ENCODE measurements at regions not wholly inside any gene's neighbourhood (a gene's known extent, or its start where the extent isn't known, plus 50 kb on each side); places are given as distances from the start of the nearest gene placed in this dataset.

GRCh38 chr2:51232027-51232426 lies 200.1 kb upstream of the NRXN1 start:
- H3K27me3 ChIP-seq (ENCODE audit: control insufficient read depth, extremely low read depth, insufficient read depth, low read length), result no peaks in the 10 kb centered on the region
- no peaks in the 10 kb centered on the region for H3K4me1 ChIP-seq (ENCODE audit: control insufficient read depth, extremely low read depth, insufficient read depth, low read length)
- TF ChIP-seq CTCF (optimal IDR thresholded peaks at IDR 0.05 in 1 of 3, IDR thresholded peaks at IDR 0.05 in 1 of 3, conservative IDR thresholded peaks at IDR 0.05 in 1 of 3; ENCODE audit: extremely low read depth in 1 of 3, insufficient read depth in 2 of 3, low read length in 3 of 3), result no peak
- H2AFZ ChIP-seq (ENCODE audit: control insufficient read depth, low read length), result no peak overlapping the region
- H4K20me1 ChIP-seq (ENCODE audit: control insufficient read depth, extremely low read depth, insufficient read depth, low read length), result no peaks in the 10 kb centered on the region
- no peak overlapping the region for H3K4me3 ChIP-seq (ENCODE audit: control insufficient read depth in 2 of 3, extremely low read depth in 1 of 3, insufficient read depth in 2 of 3, low read depth in 1 of 3, low read length in 3 of 3)
- H3K27ac ChIP-seq (ENCODE audit: control insufficient read depth, insufficient read depth, low read length), result no peak overlapping the region
- no peaks in the 10 kb centered on the region for H3K9me1 ChIP-seq (ENCODE audit: control insufficient read depth, extremely low read depth, insufficient read depth, low read length)
- H3K36me3 ChIP-seq (ENCODE audit: control insufficient read depth in 2 of 2, extremely low read depth in 1 of 2, insufficient read depth in 2 of 2, low read length in 2 of 2), result no peaks in the 10 kb centered on the region
- FAIRE-seq (no peak), DNase-seq (ENCODE audit: low read depth, low spot score) (no peak)
- no peaks in the 10 kb centered on the region for H3K79me2 ChIP-seq (ENCODE audit: control insufficient read depth, insufficient read depth, low read length)
- H3K9ac ChIP-seq (ENCODE audit: control insufficient read depth, extremely low read depth, insufficient read depth, low read length), result no peak overlapping the region
- dilution Hi-C loops (cut with MboI; ENCODE audit: extremely low pct_ligation_motif_present, low sequenced_read_pairs), result no loop called here
- no peak overlapping the region for H3K4me2 ChIP-seq (ENCODE audit: control insufficient read depth, extremely low read depth, insufficient read depth, low read depth, low read length)
- H3K9me3 ChIP-seq (ENCODE audit: control insufficient read depth, low read depth, low read length), result no peaks in the 10 kb centered on the region

GRCh38 chr2:51231071-51231470 lies 199.1 kb upstream of the NRXN1 start:
- Histone ChIP-seq H3K4me1 (ENCODE audit: control insufficient read depth, extremely low read depth, insufficient read depth, low read length) (no peaks in the 10 kb centered on the region), H2AFZ (ENCODE audit: control insufficient read depth, low read length) (no peak overlapping the region), H3K4me3 (ENCODE audit: control insufficient read depth in 2 of 3, extremely low read depth in 1 of 3, insufficient read depth in 2 of 3, low read depth in 1 of 3, low read length in 3 of 3) (no peak overlapping the region), H3K9me3 (ENCODE audit: control insufficient read depth, low read depth, low read length) (no peaks in the 10 kb centered on the region), H3K36me3 (ENCODE audit: control insufficient read depth in 2 of 2, extremely low read depth in 1 of 2, insufficient read depth in 2 of 2, low read length in 2 of 2) (no peaks in the 10 kb centered on the region), H3K27me3 (ENCODE audit: control insufficient read depth, extremely low read depth, insufficient read depth, low read length) (no peaks in the 10 kb centered on the region), H3K27ac (ENCODE audit: control insufficient read depth, insufficient read depth, low read length) (no peak overlapping the region), H3K9me1 (ENCODE audit: control insufficient read depth, extremely low read depth, insufficient read depth, low read length) (no peaks in the 10 kb centered on the region), H4K20me1 (ENCODE audit: control insufficient read depth, extremely low read depth, insufficient read depth, low read length) (no peaks in the 10 kb centered on the region), H3K4me2 (ENCODE audit: control insufficient read depth, extremely low read depth, insufficient read depth, low read depth, low read length) (no peak overlapping the region), H3K79me2 (ENCODE audit: control insufficient read depth, insufficient read depth, low read length) (no peaks in the 10 kb centered on the region), H3K9ac (ENCODE audit: control insufficient read depth, extremely low read depth, insufficient read depth, low read length) (no peak overlapping the region)
- dilution Hi-C loops (cut with MboI; ENCODE audit: extremely low pct_ligation_motif_present, low sequenced_read_pairs), result no loop called here
- TF ChIP-seq CTCF (optimal IDR thresholded peaks at IDR 0.05 in 1 of 3, IDR thresholded peaks at IDR 0.05 in 1 of 3, conservative IDR thresholded peaks at IDR 0.05 in 1 of 3; ENCODE audit: extremely low read depth in 1 of 3, insufficient read depth in 2 of 3, low read length in 3 of 3) (no peak), EZH2 (IDR thresholded peaks at IDR 0.05; ENCODE audit: low read length) (no peak)
- DNase-seq (ENCODE audit: low read depth, low spot score), result no peak
- no peak for FAIRE-seq
